Right forelimb (tissue), 1 donor: ENCODE measurements at regions not wholly inside any gene's neighbourhood (a gene's known extent, or its start where the extent isn't known, plus 50 kb on each side); places are given as distances from the start of the nearest gene placed in this dataset.

ENCODE experiments used
- DNase-seq: peaks from one replicate; pipeline ENCODE4 v3.0.0-alpha.2; 2018

DNA sequence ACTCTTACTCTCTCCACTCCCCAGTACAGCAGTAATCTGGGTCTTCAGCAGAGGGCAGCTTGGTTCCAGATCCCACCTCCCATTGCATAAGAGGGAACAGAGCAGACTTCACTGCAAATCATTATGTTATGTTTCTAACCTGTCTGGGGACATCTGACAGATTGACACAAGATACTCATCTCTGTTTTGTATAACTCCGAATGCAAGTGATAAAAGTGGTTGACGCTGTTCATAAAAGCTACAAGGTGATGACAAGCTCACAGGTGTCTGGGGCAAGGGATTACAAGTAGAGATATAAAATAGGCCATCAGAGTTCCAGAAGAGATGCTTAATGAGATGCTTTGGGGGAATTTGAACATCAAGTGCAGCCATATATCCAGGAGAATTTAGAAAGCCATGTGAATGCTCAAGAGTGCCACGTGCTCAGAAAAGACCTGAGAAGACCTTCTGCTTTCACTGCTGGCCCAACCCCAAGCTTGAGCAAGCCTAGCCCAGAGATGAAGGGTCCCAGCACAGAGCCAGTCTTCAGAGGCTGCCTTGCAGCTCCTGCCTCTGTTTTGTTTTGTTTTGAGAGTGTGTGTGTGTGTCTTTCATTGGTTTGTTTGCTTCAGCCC lies 80.6 kb downstream of the VSTM2A start:
- DNase-seq = no peak
